ENCODE measurements at regions not wholly inside any gene's neighbourhood (a gene's known extent, or its start where the extent isn't known, plus 50 kb on each side); places are given as distances from the start of the nearest gene placed in this dataset.
"Not testable (repeated sequence)": the region's sequence is repeated elsewhere in the genome, so short reads cannot be mapped to it uniquely, and the experiment has no call there.

GRCh38 chr10:33621101-33621500, 286.6 kb upstream of the NRP1 start:
- in situ Hi-C loops (cut with MboI; ENCODE audit: low pct_unique_long_range_greater_than_20kb, low sequenced_read_pairs): no loop called here
- peak; percentile 92 for DNase-seq

- DNase-seq: peak; percentile 52
- in situ Hi-C loops (cut with MboI; ENCODE audit: low pct_unique_long_range_greater_than_20kb, low sequenced_read_pairs): no loop called here
These were observed 283.7 kb upstream of the NRP1 start for GRCh38 chr10:33618196-33618595.

GRCh38 chr10:33617381-33618080, 283.1 kb upstream of the NRP1 start:
- in situ Hi-C loops (cut with MboI; ENCODE audit: low pct_unique_long_range_greater_than_20kb, low sequenced_read_pairs): no loop called here
- no peak for DNase-seq

- in situ Hi-C loops (cut with MboI; ENCODE audit: low pct_unique_long_range_greater_than_20kb, low sequenced_read_pairs): no loop called here
- DNase-seq: no peak
These were observed 282.5 kb upstream of the NRP1 start for GRCh38 chr10:33616956-33617355.

- in situ Hi-C loops (cut with MboI; ENCODE audit: low pct_unique_long_range_greater_than_20kb, low sequenced_read_pairs): no loop called here
These were observed 278.1 kb upstream of the NRP1 start for GRCh38 chr10:33612551-33612950.

GRCh38 chr10:33612116-33612515, 277.6 kb upstream of the NRP1 start:
- no peak for DNase-seq
- in situ Hi-C loops (cut with MboI; ENCODE audit: low pct_unique_long_range_greater_than_20kb, low sequenced_read_pairs): no loop called here

More at GRCh38 chr10:33612551-33612950, 278.1 kb upstream of the NRP1 start:
- DNase-seq: no peak

- in situ Hi-C loops (cut with MboI; ENCODE audit: low pct_unique_long_range_greater_than_20kb, low sequenced_read_pairs): no loop called here
- no peak for DNase-seq
These were observed 277.0 kb upstream of the NRP1 start for GRCh38 chr10:33611423-33611822.

GRCh38 chr10:33609546-33609945, 275.1 kb upstream of the NRP1 start:
- in situ Hi-C loops (cut with MboI; ENCODE audit: low pct_unique_long_range_greater_than_20kb, low sequenced_read_pairs): no loop called here
- no peak for DNase-seq

GRCh38 chr10:33602278-33602677, 267.8 kb upstream of the NRP1 start:
- in situ Hi-C loops (cut with MboI; ENCODE audit: low pct_unique_long_range_greater_than_20kb, low sequenced_read_pairs): no loop called here
- no peak for DNase-seq

GRCh38 chr10:33600381-33600780, 265.9 kb upstream of the NRP1 start:
- no peak for DNase-seq
- in situ Hi-C loops (cut with MboI; ENCODE audit: low pct_unique_long_range_greater_than_20kb, low sequenced_read_pairs): no loop called here

- in situ Hi-C loops (cut with MboI; ENCODE audit: low pct_unique_long_range_greater_than_20kb, low sequenced_read_pairs): no loop called here
- no peak for DNase-seq
These were observed 262.0 kb upstream of the NRP1 start for GRCh38 chr10:33596422-33596821.

- no peak for DNase-seq
- in situ Hi-C loops (cut with MboI; ENCODE audit: low pct_unique_long_range_greater_than_20kb, low sequenced_read_pairs): no loop called here
These were observed 260.0 kb upstream of the NRP1 start for GRCh38 chr10:33594475-33594874.

- in situ Hi-C loops (cut with MboI; ENCODE audit: low pct_unique_long_range_greater_than_20kb, low sequenced_read_pairs): no loop called here
- no peak for DNase-seq
These were observed 254.6 kb upstream of the NRP1 start for GRCh38 chr10:33588974-33589600.

GRCh38 chr10:33584596-33584995, 250.1 kb upstream of the NRP1 start:
- DNase-seq; in situ Hi-C loops (cut with MboI; ENCODE audit: low pct_unique_long_range_greater_than_20kb, low sequenced_read_pairs): not testable (repeated sequence)

GRCh38 chr10:33579996-33580395, 245.5 kb upstream of the NRP1 start:
- DNase-seq: no peak
- in situ Hi-C loops (cut with MboI; ENCODE audit: low pct_unique_long_range_greater_than_20kb, low sequenced_read_pairs): no loop called here

- DNase-seq: no peak
- in situ Hi-C loops (cut with MboI; ENCODE audit: low pct_unique_long_range_greater_than_20kb, low sequenced_read_pairs): no loop called here
These were observed 239.1 kb upstream of the NRP1 start for GRCh38 chr10:33573606-33574005.

- in situ Hi-C loops (cut with MboI; ENCODE audit: low pct_unique_long_range_greater_than_20kb, low sequenced_read_pairs): no loop called here
- DNase-seq: no peak
These were observed 237.1 kb upstream of the NRP1 start for GRCh38 chr10:33571616-33572015.

GRCh38 chr10:33570495-33570894, 236.0 kb upstream of the NRP1 start:
- DNase-seq: peak; percentile 13
- in situ Hi-C loops (cut with MboI; ENCODE audit: low pct_unique_long_range_greater_than_20kb, low sequenced_read_pairs): no loop called here

GRCh38 chr10:33569702-33570101, 235.2 kb upstream of the NRP1 start:
- DNase-seq: no peak
- in situ Hi-C loops (cut with MboI; ENCODE audit: low pct_unique_long_range_greater_than_20kb, low sequenced_read_pairs): no loop called here

- DNase-seq: no peak
- in situ Hi-C loops (cut with MboI; ENCODE audit: low pct_unique_long_range_greater_than_20kb, low sequenced_read_pairs): no loop called here
These were observed 232.0 kb upstream of the NRP1 start for GRCh38 chr10:33566426-33566825.

GRCh38 chr10:33566001-33566400, 231.5 kb upstream of the NRP1 start:
- in situ Hi-C loops (cut with MboI; ENCODE audit: low pct_unique_long_range_greater_than_20kb, low sequenced_read_pairs): no loop called here
- DNase-seq: peak; percentile 37
